PC-3 (cell line): ENCODE measurements at regions not wholly inside any gene's neighbourhood (a gene's known extent, or its start where the extent isn't known, plus 50 kb on each side); places are given as distances from the start of the nearest gene placed in this dataset.

ENCODE experiments used
- EZH2 ChIP-seq: fragments of 300-600 bp; sonication (generic); IDR thresholded peaks from one replicate; pipeline ENCODE4 v1.6.1; 2017; ENCODE audit warnings: antibody characterized with exemption, mild to moderate bottlenecking, low read length; ENCODE audit not compliant: unreplicated experiment
- TF ChIP-seq, protein P1 (sequence below): fragments of 300-600 bp; sonication (generic); conservative IDR thresholded peaks from 2 replicates; pipeline ENCODE4 v1.5.1; 2017; ENCODE audit warnings: antibody characterized with exemption, low read depth, mild to moderate bottlenecking, low read length

DNA sequence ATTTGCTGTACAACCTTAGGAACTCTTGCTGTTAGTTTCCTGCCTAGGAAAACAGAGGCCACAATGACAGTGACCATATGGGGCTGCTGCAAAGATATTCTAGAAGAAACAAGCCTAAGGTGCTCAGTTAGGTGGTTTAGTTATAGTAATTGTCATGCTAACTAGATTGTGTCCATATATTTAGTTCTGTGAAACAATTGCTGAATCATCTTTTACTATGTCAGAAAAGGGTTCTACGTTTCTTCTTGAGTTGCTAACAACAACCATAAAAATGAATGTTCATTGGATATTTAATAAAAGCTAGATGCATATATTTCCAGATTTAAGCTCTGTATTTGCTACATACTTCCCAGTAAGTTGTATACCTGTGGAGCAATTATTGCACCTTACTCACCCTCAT is 597.2 kb upstream of the KLHL29 start:
- TF ChIP-seq, protein P1, sequence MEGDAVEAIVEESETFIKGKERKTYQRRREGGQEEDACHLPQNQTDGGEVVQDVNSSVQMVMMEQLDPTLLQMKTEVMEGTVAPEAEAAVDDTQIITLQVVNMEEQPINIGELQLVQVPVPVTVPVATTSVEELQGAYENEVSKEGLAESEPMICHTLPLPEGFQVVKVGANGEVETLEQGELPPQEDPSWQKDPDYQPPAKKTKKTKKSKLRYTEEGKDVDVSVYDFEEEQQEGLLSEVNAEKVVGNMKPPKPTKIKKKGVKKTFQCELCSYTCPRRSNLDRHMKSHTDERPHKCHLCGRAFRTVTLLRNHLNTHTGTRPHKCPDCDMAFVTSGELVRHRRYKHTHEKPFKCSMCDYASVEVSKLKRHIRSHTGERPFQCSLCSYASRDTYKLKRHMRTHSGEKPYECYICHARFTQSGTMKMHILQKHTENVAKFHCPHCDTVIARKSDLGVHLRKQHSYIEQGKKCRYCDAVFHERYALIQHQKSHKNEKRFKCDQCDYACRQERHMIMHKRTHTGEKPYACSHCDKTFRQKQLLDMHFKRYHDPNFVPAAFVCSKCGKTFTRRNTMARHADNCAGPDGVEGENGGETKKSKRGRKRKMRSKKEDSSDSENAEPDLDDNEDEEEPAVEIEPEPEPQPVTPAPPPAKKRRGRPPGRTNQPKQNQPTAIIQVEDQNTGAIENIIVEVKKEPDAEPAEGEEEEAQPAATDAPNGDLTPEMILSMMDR: no peak
- no peak for TF ChIP-seq EZH2
